ENCODE measurements at regions not wholly inside any gene's neighbourhood (a gene's known extent, or its start where the extent isn't known, plus 50 kb on each side); places are given as distances from the start of the nearest gene placed in this dataset.

- no TSS peak for BruUV-seq (replicated peaks)
- no peak overlapping the region for H3K9ac ChIP-seq (replicated peaks; ENCODE audit: extremely low read depth, insufficient read depth, low read length)
- H3K9me3 ChIP-seq (replicated peaks; ENCODE audit: control insufficient read depth, insufficient read depth, low read length) = no peaks in the 10 kb centered on the region
- no peaks in the 10 kb centered on the region for H4K20me1 ChIP-seq (replicated peaks; ENCODE audit: control insufficient read depth, extremely low read depth, insufficient read depth, low read length)
- no peak for FAIRE-seq
- dilution Hi-C loops (cut with MboI; ENCODE audit: extremely low pct_ligation_motif_present, low sequenced_read_pairs) (no loop called here), intact Hi-C loops (cut with micrococcal nuclease) (no loop called here)
- no peak overlapping the region for H3K4me2 ChIP-seq (ENCODE audit: insufficient read depth, low read length)
- H3K9me1 ChIP-seq (replicated peaks; ENCODE audit: control insufficient read depth, extremely low read depth, insufficient read depth, low read length) = no peaks in the 10 kb centered on the region
- DNase-seq (ENCODE audit: low read depth, low spot score) = no peak
- POLR2A ChIA-PET = no interaction called here
- no peaks in the 10 kb centered on the region for H3K27me3 ChIP-seq (ENCODE audit: control insufficient read depth in 2 of 2, insufficient read depth in 2 of 2, low read length in 2 of 2)
- no peaks in the 10 kb centered on the region for H3K79me2 ChIP-seq (ENCODE audit: control insufficient read depth, insufficient read depth, low read length)
- TF ChIP-seq JUN (IDR thresholded peaks at IDR 0.05; ENCODE audit: borderline replicate concordance, insufficient read depth, insufficient read length, low read depth) = no peak
- H3K36me3 ChIP-seq (ENCODE audit: control insufficient read depth in 2 of 2, extremely low read depth in 1 of 2, insufficient read depth in 2 of 2, low read length in 2 of 2) = no peaks in the 10 kb centered on the region
- H3K4me1 ChIP-seq (ENCODE audit: control insufficient read depth, extremely low read depth, insufficient read depth, low read length) = no peaks in the 10 kb centered on the region
- CTCF ChIA-PET = no interaction called here
- H3K4me3 ChIP-seq (replicated peaks in 1 of 3; ENCODE audit: insufficient read depth in 1 of 3, low read depth in 1 of 3, low read length in 3 of 3) = no peak overlapping the region
- no peak overlapping the region for H3K27ac ChIP-seq (ENCODE audit: insufficient read depth, low read depth, low read length)
- H2AFZ ChIP-seq (ENCODE audit: low read depth, low read length) = no peak overlapping the region
Measured at GRCh38 chr12:42812871-42813270, 223.3 kb upstream of the PRICKLE1 start.

DNA sequence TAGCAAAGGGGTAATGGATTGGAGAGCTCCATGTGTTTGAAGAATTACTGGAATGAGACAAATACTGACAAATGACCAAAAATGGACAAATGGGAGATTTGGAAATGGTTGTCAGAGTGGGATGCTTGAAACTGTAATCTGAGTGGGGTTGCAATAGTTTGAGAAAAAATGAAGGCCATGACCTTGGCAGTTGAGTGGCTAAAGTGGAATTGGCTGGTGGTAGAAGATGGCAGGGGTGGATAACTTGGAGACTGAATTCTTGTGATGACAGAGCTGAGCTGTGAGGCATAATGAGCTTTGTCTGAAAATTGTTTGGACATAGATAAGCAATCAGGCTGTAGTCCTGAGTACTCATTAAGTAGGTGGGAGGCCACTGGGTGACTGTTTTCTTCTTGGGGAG lies 222.5 kb upstream of the PRICKLE1 start:
- intact Hi-C loops (cut with micrococcal nuclease) = no loop called here
- TF ChIP-seq GATA2 (IDR thresholded peaks at IDR 0.05; ENCODE audit: insufficient read depth, insufficient read length, low read depth, low read length) (no peak), MAX (IDR thresholded peaks at IDR 0.05; ENCODE audit: insufficient read depth, insufficient read length) (no peak), FOS (IDR thresholded peaks at IDR 0.05; ENCODE audit: borderline replicate concordance, insufficient read depth, low read length) (no peak), POLR2AphosphoS5 (IDR thresholded peaks at IDR 0.05; ENCODE audit: insufficient read depth, low read depth, low read length) (no peak), POLR2A (IDR thresholded peaks at IDR 0.05; ENCODE audit: low read depth, low read length) (no peak), JUN (IDR thresholded peaks at IDR 0.05; ENCODE audit: borderline replicate concordance, insufficient read depth, insufficient read length, low read depth) (no peak), MYC (IDR thresholded peaks at IDR 0.05; ENCODE audit: low read depth, low read length) (no peak), EZH2 (IDR thresholded peaks at IDR 0.05; ENCODE audit: borderline replicate concordance, low read depth, low read length, severe bottlenecking) (no peak)
- TF ChIP-seq, protein P1, sequence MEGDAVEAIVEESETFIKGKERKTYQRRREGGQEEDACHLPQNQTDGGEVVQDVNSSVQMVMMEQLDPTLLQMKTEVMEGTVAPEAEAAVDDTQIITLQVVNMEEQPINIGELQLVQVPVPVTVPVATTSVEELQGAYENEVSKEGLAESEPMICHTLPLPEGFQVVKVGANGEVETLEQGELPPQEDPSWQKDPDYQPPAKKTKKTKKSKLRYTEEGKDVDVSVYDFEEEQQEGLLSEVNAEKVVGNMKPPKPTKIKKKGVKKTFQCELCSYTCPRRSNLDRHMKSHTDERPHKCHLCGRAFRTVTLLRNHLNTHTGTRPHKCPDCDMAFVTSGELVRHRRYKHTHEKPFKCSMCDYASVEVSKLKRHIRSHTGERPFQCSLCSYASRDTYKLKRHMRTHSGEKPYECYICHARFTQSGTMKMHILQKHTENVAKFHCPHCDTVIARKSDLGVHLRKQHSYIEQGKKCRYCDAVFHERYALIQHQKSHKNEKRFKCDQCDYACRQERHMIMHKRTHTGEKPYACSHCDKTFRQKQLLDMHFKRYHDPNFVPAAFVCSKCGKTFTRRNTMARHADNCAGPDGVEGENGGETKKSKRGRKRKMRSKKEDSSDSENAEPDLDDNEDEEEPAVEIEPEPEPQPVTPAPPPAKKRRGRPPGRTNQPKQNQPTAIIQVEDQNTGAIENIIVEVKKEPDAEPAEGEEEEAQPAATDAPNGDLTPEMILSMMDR (IDR thresholded peaks at IDR 0.05; ENCODE audit: extremely low read depth in 1 of 2, insufficient read depth in 1 of 2, low read depth in 1 of 2, low read length in 2 of 2) = no peak
- no peak overlapping the region for H3K4me2 ChIP-seq (ENCODE audit: insufficient read depth, low read length)
- FAIRE-seq (no peak), DNase-seq (ENCODE audit: low read depth, low spot score) (no peak)
- no peaks in the 10 kb centered on the region for H3K79me2 ChIP-seq (ENCODE audit: control insufficient read depth, insufficient read depth, low read length)
- H3K36me3 ChIP-seq (ENCODE audit: control insufficient read depth in 2 of 2, extremely low read depth in 1 of 2, insufficient read depth in 2 of 2, low read length in 2 of 2) = no peaks in the 10 kb centered on the region
- dilution Hi-C loops (cut with MboI; ENCODE audit: extremely low pct_ligation_motif_present, low sequenced_read_pairs) = no loop called here
- no peak overlapping the region for H2AFZ ChIP-seq (ENCODE audit: low read depth, low read length)
- H3K9ac ChIP-seq (replicated peaks; ENCODE audit: extremely low read depth, insufficient read depth, low read length) = no peak overlapping the region
- no peak overlapping the region for H3K4me3 ChIP-seq (replicated peaks in 1 of 3; ENCODE audit: insufficient read depth in 1 of 3, low read depth in 1 of 3, low read length in 3 of 3)
- H3K27me3 ChIP-seq (ENCODE audit: control insufficient read depth in 2 of 2, insufficient read depth in 2 of 2, low read length in 2 of 2) = no peaks in the 10 kb centered on the region
- no peaks in the 10 kb centered on the region for H3K9me3 ChIP-seq (replicated peaks; ENCODE audit: control insufficient read depth, insufficient read depth, low read length)
- H3K27ac ChIP-seq (ENCODE audit: insufficient read depth, low read depth, low read length) = no peak overlapping the region
- H4K20me1 ChIP-seq (replicated peaks; ENCODE audit: control insufficient read depth, extremely low read depth, insufficient read depth, low read length) = no peaks in the 10 kb centered on the region
- no peaks in the 10 kb centered on the region for H3K9me1 ChIP-seq (replicated peaks; ENCODE audit: control insufficient read depth, extremely low read depth, insufficient read depth, low read length)
- no TSS peak for BruUV-seq (replicated peaks)
- ChIA-PET POLR2A (no interaction called here), CTCF (interaction anchor here (0.9 to 1.4 kb wide), 2 partner anchors 9 to 14 kb away, joined by 3 read pairs; no protein-coding TSS in a partner anchor)
- H3K4me1 ChIP-seq (ENCODE audit: control insufficient read depth, extremely low read depth, insufficient read depth, low read length) = no peaks in the 10 kb centered on the region

All from endothelial cell of umbilical vein (primary cell).